ENCODE measurements at regions not wholly inside any gene's neighbourhood (a gene's known extent, or its start where the extent isn't known, plus 50 kb on each side); places are given as distances from the start of the nearest gene placed in this dataset.

- no peaks in the 10 kb centered on the region for H3K9me3 ChIP-seq
- no peak overlapping the region for H3K4me3 ChIP-seq
- no peaks in the 10 kb centered on the region for H3K27me3 ChIP-seq (replicated peaks; ENCODE audit: insufficient read depth)
- no peak for DNase-seq (ENCODE audit: low spot score)
- no peak overlapping the region for H3K27ac ChIP-seq
- no peaks in the 10 kb centered on the region for H3K36me3 ChIP-seq
- no peak for TF ChIP-seq POLR2A (IDR thresholded peaks at IDR 0.05)
- TF ChIP-seq, protein P1, sequence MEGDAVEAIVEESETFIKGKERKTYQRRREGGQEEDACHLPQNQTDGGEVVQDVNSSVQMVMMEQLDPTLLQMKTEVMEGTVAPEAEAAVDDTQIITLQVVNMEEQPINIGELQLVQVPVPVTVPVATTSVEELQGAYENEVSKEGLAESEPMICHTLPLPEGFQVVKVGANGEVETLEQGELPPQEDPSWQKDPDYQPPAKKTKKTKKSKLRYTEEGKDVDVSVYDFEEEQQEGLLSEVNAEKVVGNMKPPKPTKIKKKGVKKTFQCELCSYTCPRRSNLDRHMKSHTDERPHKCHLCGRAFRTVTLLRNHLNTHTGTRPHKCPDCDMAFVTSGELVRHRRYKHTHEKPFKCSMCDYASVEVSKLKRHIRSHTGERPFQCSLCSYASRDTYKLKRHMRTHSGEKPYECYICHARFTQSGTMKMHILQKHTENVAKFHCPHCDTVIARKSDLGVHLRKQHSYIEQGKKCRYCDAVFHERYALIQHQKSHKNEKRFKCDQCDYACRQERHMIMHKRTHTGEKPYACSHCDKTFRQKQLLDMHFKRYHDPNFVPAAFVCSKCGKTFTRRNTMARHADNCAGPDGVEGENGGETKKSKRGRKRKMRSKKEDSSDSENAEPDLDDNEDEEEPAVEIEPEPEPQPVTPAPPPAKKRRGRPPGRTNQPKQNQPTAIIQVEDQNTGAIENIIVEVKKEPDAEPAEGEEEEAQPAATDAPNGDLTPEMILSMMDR (IDR thresholded peaks at IDR 0.05): no peak
- no peak for TF ChIP-seq POLR2AphosphoS5 (IDR thresholded peaks at IDR 0.05)
- no peaks in the 10 kb centered on the region for H3K4me1 ChIP-seq (replicated peaks)
- intact Hi-C loops (cut with DNase I): no loop called here
Measured at GRCh38 chr2:142574388-142574787, 303.1 kb upstream of the KYNU start.

DNA sequence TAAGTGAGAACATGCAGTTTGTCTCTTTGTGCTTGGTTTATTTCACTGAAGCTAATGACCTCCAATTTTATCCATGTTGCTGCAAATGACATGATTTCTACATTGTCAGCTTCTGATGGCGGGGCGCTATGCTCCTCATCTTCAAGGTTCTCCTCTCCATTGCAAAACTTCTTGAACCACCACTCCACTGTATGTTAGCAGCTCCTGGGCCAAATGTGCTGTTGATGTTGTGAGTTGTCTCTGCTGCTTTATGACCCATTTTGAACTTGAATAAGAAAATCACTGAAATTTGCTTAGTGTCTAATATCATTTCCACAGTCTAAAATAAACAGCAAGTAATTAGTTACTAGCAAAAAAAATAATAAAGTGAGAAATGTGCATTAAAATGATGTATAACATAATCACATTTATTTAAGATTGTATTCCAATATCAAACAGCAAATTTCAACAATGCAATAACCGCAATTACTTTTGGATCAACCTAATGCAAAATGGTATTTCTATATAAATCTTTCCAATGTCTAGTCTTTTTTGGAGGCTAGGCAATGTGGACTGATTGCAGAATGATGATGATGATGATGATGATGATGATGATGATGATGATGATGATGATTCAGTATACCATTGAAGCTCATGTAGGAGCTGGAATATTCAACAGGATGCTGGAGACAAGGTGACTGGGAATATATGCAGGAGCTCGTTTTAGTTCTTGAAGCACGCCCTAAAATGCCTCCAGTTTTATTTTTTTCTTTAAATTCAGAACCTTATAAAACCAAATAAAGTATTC is 304.9 kb upstream of the KYNU start:
- Histone ChIP-seq H3K36me3 (no peaks in the 10 kb centered on the region), H3K27me3 (replicated peaks; ENCODE audit: insufficient read depth) (no peaks in the 10 kb centered on the region), H3K9me3 (no peaks in the 10 kb centered on the region), H3K4me1 (replicated peaks) (no peaks in the 10 kb centered on the region), H3K4me3 (no peak overlapping the region), H3K27ac (no peak overlapping the region)
- intact Hi-C loops (cut with DNase I): no loop called here
- no peak for DNase-seq (ENCODE audit: low spot score)
- TF ChIP-seq POLR2A (IDR thresholded peaks at IDR 0.05) (no peak), POLR2AphosphoS5 (IDR thresholded peaks at IDR 0.05) (no peak)
- TF ChIP-seq, protein P1 (IDR thresholded peaks at IDR 0.05): no peak
- 92% methylated on average over 5 of the region's 5 CpGs for WGBS

GRCh38 chr2:142571934-142572333 is 305.5 kb upstream of the KYNU start:
- 61% methylated on average over 4 of the region's 4 CpGs for WGBS
- H3K4me1 ChIP-seq (replicated peaks): no peaks in the 10 kb centered on the region

DNA sequence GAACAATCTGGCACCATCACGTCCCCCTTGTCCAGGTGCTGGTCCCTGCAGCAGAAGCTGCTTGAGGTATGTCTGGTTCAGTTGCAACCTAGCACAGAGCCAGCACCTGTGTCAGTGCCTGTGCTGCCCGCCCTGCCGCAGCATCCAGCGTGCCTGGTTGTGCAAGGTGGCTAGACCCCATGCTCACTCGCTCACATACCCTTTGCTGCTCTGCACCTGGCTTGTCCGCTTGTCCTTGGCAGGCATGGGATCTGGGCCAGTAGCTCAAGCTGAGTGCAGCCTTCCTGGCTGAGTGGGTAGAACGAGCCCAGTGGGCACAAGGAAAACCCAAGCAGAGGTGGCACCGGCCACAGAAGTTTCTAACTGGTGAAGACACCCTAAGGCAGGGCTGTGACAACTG is 314.6 kb upstream of the KYNU start:
- no peak for TF ChIP-seq POLR2AphosphoS5 (IDR thresholded peaks at IDR 0.05)
- TF ChIP-seq, protein P1 (IDR thresholded peaks at IDR 0.05): no peak
- no peak for TF ChIP-seq POLR2A (IDR thresholded peaks at IDR 0.05)
- no peaks in the 10 kb centered on the region for H3K36me3 ChIP-seq
- no peaks in the 10 kb centered on the region for H3K4me1 ChIP-seq (replicated peaks)
- H3K27ac ChIP-seq: no peak overlapping the region
- H3K4me3 ChIP-seq: no peak overlapping the region
- WGBS: 93% methylated on average over 8 of the region's 8 CpGs
- no peak for DNase-seq (ENCODE audit: low spot score)
- intact Hi-C loops (cut with DNase I): no loop called here
- H3K9me3 ChIP-seq: no peaks in the 10 kb centered on the region
- no peaks in the 10 kb centered on the region for H3K27me3 ChIP-seq (replicated peaks; ENCODE audit: insufficient read depth)

More at GRCh38 chr2:142571934-142572333, 305.5 kb upstream of the KYNU start:
- Histone ChIP-seq H3K4me3 (no peak overlapping the region), H3K27me3 (replicated peaks; ENCODE audit: insufficient read depth) (no peaks in the 10 kb centered on the region), H3K9me3 (no peaks in the 10 kb centered on the region), H3K36me3 (no peaks in the 10 kb centered on the region), H3K27ac (no peak overlapping the region)
- intact Hi-C loops (cut with DNase I): no loop called here
- DNase-seq (ENCODE audit: low spot score): no peak
- TF ChIP-seq, protein P1 (IDR thresholded peaks at IDR 0.05): no peak
- TF ChIP-seq POLR2AphosphoS5 (IDR thresholded peaks at IDR 0.05): no peak
- TF ChIP-seq POLR2A (IDR thresholded peaks at IDR 0.05): no peak

GRCh38 chr2:142561656-142562055 is 315.8 kb upstream of the KYNU start:
- no peak for TF ChIP-seq POLR2A (IDR thresholded peaks at IDR 0.05)
- TF ChIP-seq, protein P1 (IDR thresholded peaks at IDR 0.05): no peak
- no peak for TF ChIP-seq POLR2AphosphoS5 (IDR thresholded peaks at IDR 0.05)
- H3K9me3 ChIP-seq: no peaks in the 10 kb centered on the region
- H3K4me1 ChIP-seq (replicated peaks): no peaks in the 10 kb centered on the region
- intact Hi-C loops (cut with DNase I): no loop called here
- no peak for DNase-seq (ENCODE audit: low spot score)
- WGBS: 91% methylated on average over 6 of the region's 6 CpGs
- no peak overlapping the region for H3K27ac ChIP-seq
- no peaks in the 10 kb centered on the region for H3K27me3 ChIP-seq (replicated peaks; ENCODE audit: insufficient read depth)
- H3K36me3 ChIP-seq: no peaks in the 10 kb centered on the region
- H3K4me3 ChIP-seq: no peak overlapping the region
